ENCODE measurements at regions not wholly inside any gene's neighbourhood (a gene's known extent, or its start where the extent isn't known, plus 50 kb on each side); places are given as distances from the start of the nearest gene placed in this dataset.

GRCh38 chr3:170641510-170642236 lies 55.8 kb upstream of the SLC7A14 start:
- H3K27me3 Mint-ChIP-seq: peaks cover 72 to 76% of the 10 kb centered on the region in 2 donors
- H3K36me3 Mint-ChIP-seq: peaks cover 0 to 4% of the 10 kb centered on the region in 2 donors
- no peak for DNase-seq
- H3K9me3 Mint-ChIP-seq: peaks cover 8 to 9% of the 10 kb centered on the region in 2 donors
- H3K4me3 Mint-ChIP-seq: no peak overlapping the region
- no peak for ATAC-seq (replicated peaks)
- no peak overlapping the region for H3K27ac Mint-ChIP-seq
- peaks cover 3 to 6% of the 10 kb centered on the region in 2 donors for H3K4me1 Mint-ChIP-seq

GRCh38 chr3:170640737-170641171 lies 54.9 kb upstream of the SLC7A14 start:
- Mint-ChIP-seq H3K27me3 (peaks cover 71 to 76% of the 10 kb centered on the region in 2 donors), H3K36me3 (peaks cover 0 to 4% of the 10 kb centered on the region in 2 donors), H3K4me1 (peaks cover 3 to 10% of the 10 kb centered on the region in 2 donors), H3K9me3 (peaks cover 8 to 9% of the 10 kb centered on the region in 2 donors), H3K4me3 (no peak overlapping the region), H3K27ac (no peak overlapping the region)
- no peak for DNase-seq
- ATAC-seq (replicated peaks): no peak

- peaks cover 10 to 23% of the 10 kb centered on the region in 2 donors for H3K4me1 Mint-ChIP-seq
Observed at GRCh38 chr3:170638988-170639387, 53.1 kb upstream of the SLC7A14 start.

GRCh38 chr3:170637306-170637705 lies 51.4 kb upstream of the SLC7A14 start:
- Mint-ChIP-seq H3K27ac (no peak overlapping the region), H3K27me3 (peaks cover 64 to 66% of the 10 kb centered on the region in 2 donors), H3K4me3 (no peak overlapping the region), H3K36me3 (peaks cover 0 to 2% of the 10 kb centered on the region in 2 donors), H3K4me1 (peaks cover 15 to 34% of the 10 kb centered on the region in 2 donors), H3K9me3 (peaks cover 0 to 2% of the 10 kb centered on the region in 2 donors)
- DNase-seq: no peak
- no peak for ATAC-seq (replicated peaks)

More at GRCh38 chr3:170638988-170639387, 53.1 kb upstream of the SLC7A14 start:
- ATAC-seq (replicated peaks) (no peak), DNase-seq (no peak)
- H3K4me3 Mint-ChIP-seq: no peak overlapping the region
- H3K27ac Mint-ChIP-seq: no peak overlapping the region
- H3K9me3 Mint-ChIP-seq: peaks cover 3 to 5% of the 10 kb centered on the region in 2 donors
- peaks cover 0 to 4% of the 10 kb centered on the region in 2 donors for H3K36me3 Mint-ChIP-seq
- H3K27me3 Mint-ChIP-seq: peaks cover 76 to 79% of the 10 kb centered on the region in 2 donors

GRCh38 chr3:170636400-170636973 lies 50.6 kb upstream of the SLC7A14 start:
- Mint-ChIP-seq H3K9me3 (peaks cover 0 to 2% of the 10 kb centered on the region in 2 donors), H3K36me3 (peaks cover 0 to 2% of the 10 kb centered on the region in 2 donors), H3K27me3 (peaks cover 57 to 58% of the 10 kb centered on the region in 2 donors), H3K4me1 (peaks cover 15 to 36% of the 10 kb centered on the region in 2 donors), H3K4me3 (no peak overlapping the region), H3K27ac (no peak overlapping the region)
- ATAC-seq (replicated peaks) (no peak), DNase-seq (no peak)
